ENCODE measurements at regions not wholly inside any gene's neighbourhood (a gene's known extent, or its start where the extent isn't known, plus 50 kb on each side); places are given as distances from the start of the nearest gene placed in this dataset.

GRCh38 chr4:122517345-122517744 lies 60.8 kb upstream of the IL2 start:
- intact Hi-C loops (cut with DNase I) = no loop called here
- no peak for DNase-seq

GRCh38 chr4:122516376-122516775 lies 59.9 kb upstream of the IL2 start:
- intact Hi-C loops (cut with DNase I) = no loop called here
- DNase-seq = no peak

- intact Hi-C loops (cut with DNase I) = no loop called here
Observed at GRCh38 chr4:122514671-122515070, 58.1 kb upstream of the IL2 start.

GRCh38 chr4:122512430-122512829 lies 55.9 kb upstream of the IL2 start:
- no peak for DNase-seq
- intact Hi-C loops (cut with DNase I) = no loop called here

More at GRCh38 chr4:122514671-122515070, 58.1 kb upstream of the IL2 start:
- no peak for DNase-seq

- intact Hi-C loops (cut with DNase I) = no loop called here
- DNase-seq = no peak
Observed at GRCh38 chr4:122508083-122508482, 51.6 kb upstream of the IL2 start.

Measured in head of caudate nucleus (tissue), 42 donors.